HG02763 (cell line): ENCODE measurements at regions not wholly inside any gene's neighbourhood (a gene's known extent, or its start where the extent isn't known, plus 50 kb on each side); places are given as distances from the start of the nearest gene placed in this dataset.

Experiments used
- ATAC-seq: cut with Tn5 transposase; IDR thresholded peaks from one replicate; pipeline ENCODE4 v1.9.1; 2021; ENCODE audit warnings: mild to moderate bottlenecking, moderate library complexity; ENCODE audit not compliant: unreplicated experiment

- ATAC-seq, result no peak
Observed at GRCh38 chr2:241924069-241924908, 54.8 kb downstream of the RTP5 start.

- ATAC-seq, result no peak
Observed at GRCh38 chr2:241924909-241925250, 55.4 kb downstream of the RTP5 start.

GRCh38 chr2:241925277-241925676, 55.7 kb downstream of the RTP5 start:
- ATAC-seq, result no peak

DNA sequence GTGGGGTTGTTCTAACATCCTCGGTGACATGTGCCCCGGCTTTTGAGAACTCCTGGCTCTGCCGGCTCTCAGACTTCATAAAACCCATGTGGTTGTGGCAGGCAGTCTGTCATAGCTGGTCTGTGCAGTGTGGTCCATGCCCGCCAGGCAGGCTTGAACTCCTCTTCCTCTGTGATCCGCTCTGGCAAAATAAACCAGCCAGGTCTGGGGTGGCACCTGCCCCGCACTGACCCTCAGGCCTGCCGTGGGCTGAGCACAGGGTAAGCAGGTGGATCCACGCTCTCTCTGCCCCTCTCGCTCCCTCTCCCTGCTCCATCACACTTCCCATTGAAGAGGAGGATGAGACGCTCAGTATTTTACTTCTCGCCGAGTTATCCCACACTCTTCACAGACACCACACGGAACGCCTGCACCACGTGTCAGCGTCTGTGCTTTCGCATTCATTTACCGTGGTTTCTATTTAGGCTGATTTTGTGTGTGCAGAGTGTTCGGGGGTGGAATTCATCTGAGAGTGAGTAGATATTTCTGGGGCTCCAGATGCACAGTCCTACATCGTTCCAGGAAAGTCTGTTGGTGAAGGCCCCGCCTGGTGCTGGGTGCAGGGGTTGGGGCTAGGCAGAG, 56.4 kb downstream of the RTP5 start:
- ATAC-seq, result no peak

- no peak for ATAC-seq
Observed at GRCh38 chr2:241926541-241927311, 57.2 kb downstream of the RTP5 start.

DNA sequence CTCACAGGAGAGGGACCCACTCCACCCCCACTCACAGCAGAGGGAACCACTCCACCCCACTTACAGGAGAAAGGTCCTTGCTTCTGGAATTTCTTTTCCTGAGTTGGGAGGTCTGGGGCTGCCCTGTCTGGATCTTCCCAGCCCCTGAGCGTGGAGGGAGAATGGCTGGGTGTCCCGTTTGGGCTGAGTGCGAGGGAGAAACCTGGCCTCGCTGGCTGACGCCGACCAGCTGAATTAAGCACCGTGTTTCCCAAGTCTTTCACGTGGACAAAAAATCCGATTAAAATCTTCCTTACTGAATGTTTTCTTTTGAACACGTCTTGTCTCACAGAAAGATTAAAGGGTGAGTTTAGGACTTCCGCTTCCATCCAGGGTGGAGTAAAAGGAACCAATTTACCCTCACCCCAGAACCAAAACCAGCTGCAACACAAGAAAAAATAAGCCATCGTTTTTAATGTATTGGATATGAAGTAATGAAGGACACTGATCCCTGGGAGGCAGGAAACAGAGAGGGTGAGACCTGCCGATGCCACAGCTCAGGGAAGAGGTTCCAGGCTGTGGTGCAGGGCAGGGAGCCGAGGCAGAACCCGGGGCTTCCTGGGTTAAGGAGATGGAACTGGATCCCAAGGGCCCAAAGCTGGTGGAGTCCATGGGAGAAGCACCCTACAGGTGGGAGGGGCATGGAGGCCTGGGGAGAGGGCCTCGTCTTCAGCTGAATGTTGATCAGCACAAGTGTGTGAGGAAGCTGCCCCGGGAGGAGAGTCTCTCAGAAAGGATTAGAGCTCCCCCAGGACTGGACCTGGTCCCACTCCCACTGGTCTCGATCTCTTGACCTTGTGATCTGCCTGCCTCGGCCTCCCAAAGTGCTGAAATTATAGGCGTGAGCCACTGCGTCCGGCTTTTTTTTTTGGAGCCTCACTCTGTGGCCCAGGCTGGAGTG, 60.3 kb downstream of the RTP5 start:
- ATAC-seq, result no peak

DNA sequence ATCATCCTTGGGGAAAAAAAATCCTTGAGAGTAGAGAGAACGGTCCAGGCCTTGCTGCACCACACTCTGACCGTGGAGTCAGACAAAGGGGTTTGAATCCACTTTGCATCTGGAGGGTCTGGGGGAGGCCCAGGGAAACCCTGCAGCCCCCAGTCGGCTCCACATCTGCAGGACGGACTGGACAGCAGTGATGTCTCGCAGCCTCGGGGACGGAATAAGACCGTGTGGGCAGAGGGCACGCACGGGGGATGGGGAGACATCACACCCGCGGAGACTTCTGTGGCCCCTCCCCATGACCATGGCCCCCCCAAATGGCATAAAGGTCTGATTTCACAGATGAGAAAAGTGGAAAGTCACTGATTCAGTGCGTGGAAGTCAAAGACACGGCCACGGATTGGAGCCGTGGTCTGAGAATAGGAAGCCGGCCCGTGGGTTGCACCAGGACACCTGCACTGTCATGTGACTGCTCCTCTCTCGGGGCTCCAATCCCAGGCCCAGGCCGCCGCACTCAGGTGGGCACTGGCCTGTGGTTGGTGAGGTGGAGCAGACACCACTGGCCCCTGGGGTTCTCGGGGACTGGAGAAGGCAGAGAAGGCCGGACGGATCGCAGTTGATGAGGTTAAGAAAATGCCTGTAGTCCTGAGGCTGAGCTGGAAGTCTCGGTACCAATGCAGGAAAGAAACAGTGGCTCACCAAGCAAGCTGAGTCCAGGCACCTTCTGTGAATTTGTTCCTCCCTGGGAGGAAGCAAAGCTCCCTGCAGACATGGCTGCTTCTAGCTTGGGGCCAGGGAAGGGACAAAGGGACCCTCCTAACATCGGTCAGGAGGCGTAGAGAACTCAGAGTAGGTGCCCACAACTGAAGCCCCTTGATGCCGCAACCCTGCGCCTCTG, 61.8 kb downstream of the RTP5 start:
- no peak for ATAC-seq

DNA sequence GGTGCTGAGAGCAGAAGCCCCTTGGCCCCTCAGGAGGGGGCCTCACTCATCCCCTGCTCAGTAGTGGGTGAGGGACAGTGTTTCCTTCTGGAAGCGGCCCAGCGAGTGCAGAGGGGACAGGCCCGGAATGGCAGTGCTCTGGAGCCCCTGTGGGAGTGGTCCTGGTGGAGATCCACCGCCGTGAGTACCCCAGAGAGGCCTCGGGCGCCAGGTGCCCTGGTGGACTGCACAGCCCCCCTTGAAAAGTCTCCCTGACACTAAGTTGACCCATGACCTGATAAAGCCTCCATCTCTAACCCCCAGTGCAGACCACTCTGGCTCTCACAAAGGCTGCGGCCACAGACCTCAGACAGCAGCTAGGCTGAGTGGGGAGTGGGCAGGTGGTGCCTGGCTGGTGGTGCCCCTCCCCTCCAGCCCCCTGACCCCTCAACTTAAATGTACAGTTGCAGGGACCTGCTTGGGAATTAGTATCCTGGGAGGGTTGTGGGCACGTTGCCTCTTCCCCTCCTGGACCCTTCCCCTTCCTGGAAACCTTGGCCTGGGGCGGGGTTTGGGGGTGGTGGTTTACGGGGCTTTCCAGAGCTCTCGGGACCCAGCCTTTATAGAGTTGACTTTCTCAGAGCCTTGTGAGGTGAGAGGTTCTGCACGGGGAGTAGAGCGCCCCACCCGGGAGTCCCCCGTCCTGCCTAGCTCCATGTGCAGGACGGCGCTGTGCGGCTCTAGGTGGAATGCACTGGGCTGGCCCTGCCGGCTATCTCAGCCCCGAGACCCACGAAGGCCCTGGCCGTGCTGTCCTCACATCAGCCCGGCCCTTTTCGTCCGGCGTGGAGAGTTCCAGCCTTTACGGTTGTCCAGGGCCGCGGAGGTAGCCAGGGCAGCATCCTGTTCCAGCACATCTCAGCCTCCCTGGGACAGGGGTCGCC, 62.7 kb downstream of the RTP5 start:
- no peak for ATAC-seq

GRCh38 chr2:241932899-241933178, 63.3 kb downstream of the RTP5 start:
- no peak for ATAC-seq

DNA sequence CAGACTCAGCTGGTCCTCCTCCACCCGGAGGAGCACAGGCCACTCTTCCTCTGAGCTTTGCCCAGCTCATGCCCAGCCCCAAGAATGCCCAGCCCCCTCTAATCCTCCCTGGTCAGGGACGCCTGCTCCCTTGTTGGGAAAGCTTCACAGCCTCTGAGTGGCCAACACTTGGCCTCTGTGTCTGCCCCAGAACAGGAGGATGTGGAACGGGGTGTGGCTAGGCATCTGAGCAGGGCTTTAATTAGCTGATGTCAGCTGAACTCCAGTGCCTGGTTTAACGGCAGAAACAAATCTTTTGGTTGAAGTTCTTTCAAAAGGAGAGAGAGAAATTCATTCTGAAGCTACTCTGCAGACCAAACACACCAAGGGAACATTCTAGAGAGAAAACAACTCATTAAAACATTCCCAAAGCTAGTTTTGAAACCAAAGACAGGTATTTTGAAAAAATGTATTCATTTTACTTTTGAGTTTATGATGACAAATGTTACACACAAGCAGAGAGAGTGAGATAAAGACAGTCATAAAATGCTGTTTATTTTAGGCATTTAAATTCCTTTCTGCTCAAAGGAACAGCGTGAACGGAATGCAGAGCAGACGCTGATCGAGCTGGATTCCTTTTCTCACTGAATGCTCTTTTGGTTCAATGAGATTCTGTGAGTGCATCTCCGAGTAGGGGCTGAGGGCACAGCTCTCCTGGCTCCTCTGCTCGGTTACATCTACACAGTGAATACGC, 63.8 kb downstream of the RTP5 start:
- ATAC-seq, result no peak

DNA sequence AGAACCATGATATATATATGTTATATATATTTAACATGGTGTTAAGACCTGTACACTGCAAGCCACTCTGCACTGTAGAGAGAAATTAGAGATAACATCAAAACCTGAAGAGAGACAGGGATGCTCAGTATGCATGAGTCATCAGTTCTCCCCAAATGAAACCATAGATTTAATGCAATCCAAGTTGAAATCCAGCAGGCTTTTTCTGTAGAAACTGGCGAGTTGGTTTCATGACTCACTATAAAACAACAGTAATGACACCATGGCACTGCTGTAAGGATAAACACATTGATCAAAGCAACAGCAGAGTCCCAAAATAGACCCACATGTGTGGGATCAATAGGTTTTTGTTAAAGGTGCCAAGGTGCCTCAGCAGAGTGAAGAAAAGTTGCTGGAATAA, 65.8 kb downstream of the RTP5 start:
- ATAC-seq, result no peak

DNA sequence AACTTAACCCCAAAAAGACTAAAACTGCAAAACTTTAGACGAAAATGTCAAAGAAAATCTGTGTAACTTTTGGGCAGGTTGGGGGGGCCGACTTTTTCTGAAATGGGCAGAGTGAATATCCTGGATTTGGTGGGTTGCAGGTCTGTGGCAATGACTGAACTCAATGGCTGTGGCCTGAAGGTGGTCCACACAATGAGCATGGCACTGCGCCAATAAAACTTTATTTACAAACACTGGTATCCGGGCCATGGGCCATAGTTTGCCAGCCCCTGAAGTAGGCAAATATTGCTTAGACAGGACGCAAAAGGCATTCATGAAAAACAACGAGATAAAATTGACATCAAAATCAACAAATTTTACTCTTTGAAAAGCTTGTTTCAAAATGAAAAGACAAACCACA, 66.2 kb downstream of the RTP5 start:
- ATAC-seq, result no peak

DNA sequence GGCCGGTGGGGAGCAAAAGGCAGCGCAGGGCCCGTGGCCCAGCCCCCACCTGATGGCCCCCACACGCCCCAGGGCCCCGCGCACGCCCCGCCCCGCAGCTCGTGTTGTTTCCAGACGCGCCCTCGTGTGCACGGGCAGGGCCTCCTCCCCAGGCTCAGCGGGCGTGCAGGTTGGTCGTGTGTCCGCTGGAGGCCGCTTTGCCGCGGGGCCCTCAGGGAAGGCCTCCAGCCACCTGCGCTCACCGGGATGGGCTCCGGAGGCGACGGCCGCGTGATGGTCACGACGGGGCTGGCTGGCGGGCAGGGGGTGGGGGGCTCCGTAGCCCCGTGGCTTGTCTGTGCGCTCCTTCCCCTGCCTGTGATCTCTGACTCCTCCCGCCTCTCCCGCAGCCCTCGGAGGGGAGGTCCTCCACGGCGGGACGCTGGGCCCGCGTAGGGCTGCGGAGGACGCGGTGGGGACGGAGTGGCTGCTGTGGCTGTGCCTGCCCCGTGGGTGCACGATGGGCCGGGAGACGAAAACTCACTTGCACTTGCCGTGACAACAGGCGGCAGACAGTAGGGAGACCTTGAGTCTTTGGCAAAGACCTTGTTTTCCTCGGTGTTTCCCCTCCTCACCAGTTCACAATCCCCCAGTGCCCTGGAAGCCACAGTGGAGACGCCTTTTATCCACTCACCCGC, 67.1 kb downstream of the RTP5 start:
- ATAC-seq, result no peak

DNA sequence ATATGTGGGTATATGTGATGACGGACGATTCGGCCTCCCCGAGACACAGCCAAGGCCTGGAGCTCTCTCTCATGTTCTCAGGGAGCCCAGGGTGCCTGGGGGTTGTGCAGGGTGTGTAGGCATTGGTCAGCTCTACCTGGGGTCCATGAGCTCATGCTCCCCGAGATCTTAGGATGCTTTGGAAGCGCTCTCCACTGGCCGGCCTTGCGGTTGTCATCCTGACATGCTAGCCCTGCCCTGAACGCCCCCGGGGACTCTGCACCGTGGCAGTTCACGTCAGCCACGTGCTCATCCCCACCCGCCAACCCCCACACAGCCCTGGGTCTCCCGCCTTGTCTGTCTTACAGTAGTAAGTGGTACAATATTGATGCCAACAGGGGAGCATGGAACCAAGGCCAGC, 67.8 kb downstream of the RTP5 start:
- ATAC-seq, result no peak

DNA sequence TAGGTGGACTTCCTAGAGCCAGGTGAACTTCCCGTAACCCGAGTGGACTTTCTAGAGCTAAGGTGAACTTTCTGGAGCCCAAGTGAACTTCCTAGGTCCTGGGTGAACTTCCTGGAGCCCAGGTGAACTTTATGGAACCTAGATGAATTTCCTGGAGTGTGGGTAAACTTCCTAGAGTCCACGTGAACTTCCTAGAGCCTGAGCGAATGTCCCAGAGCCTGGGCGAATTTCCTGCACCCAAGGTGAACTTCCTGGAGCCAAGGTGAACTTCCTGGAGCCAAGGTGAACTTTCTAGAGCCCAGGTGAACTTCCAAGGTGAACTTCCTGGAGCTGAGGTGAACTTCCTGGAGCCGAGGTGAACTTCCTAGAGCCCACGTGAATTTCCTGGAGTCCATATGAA, 70.0 kb downstream of the RTP5 start:
- ATAC-seq, result no peak

GRCh38 chr2:241940329-241940728, 70.8 kb downstream of the RTP5 start:
- no peak for ATAC-seq

- ATAC-seq, result no peak
Observed at GRCh38 chr2:241941691-241942301, 72.3 kb downstream of the RTP5 start.
